IPS DF 4.7 (cell line): ENCODE measurements at regions not wholly inside any gene's neighbourhood (a gene's known extent, or its start where the extent isn't known, plus 50 kb on each side); places are given as distances from the start of the nearest gene placed in this dataset.
"Not testable (repeated sequence)": the region's sequence is repeated elsewhere in the genome, so short reads cannot be mapped to it uniquely, and the experiment has no call there.

ENCODE experiments used
- DNase-seq: peaks from one replicate; pipeline ENCODE4 v3.0.0-alpha.2; 2013; ENCODE audit warnings: low spot score; ENCODE audit errors: extremely low read depth

DNA sequence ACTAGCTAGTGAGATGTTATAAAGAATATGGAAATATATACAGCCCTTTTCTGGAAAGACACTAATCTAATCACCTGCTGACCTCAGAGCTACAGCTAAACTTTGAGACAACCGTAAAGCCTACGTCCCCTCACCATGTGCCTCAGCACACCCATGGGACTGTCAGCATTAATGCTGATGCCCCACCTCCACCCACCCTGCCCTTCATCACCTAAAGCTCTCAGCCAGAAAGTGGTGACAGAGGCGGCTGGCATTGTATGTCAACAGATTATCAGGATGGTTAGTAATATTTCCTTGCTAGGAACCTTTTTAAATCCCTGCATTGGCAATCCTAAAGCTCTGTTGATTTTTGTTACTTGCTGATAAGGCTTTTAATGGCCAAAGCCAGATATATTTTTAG lies 1177.9 kb downstream of the DIAPH3 start:
- DNase-seq: no peak

DNA sequence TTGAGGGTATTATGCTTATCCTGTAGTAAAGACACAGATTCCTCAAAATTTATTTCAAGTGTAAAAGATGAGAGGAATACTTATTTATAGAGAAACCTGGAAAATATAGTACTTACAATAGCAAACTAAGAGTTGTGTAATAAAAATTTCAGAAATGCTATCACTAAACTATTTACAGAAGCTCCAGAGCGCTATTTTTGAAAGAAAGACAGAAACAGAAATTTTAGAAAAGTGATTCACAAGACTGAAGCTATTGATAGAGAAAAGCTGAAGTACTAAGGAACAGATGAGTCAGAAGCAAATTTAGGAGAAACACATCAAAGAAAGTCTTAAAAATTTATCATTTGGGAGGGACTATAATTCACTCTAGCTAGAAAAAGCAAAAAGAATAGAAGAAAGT lies 1174.2 kb downstream of the DIAPH3 start:
- DNase-seq: no peak

DNA sequence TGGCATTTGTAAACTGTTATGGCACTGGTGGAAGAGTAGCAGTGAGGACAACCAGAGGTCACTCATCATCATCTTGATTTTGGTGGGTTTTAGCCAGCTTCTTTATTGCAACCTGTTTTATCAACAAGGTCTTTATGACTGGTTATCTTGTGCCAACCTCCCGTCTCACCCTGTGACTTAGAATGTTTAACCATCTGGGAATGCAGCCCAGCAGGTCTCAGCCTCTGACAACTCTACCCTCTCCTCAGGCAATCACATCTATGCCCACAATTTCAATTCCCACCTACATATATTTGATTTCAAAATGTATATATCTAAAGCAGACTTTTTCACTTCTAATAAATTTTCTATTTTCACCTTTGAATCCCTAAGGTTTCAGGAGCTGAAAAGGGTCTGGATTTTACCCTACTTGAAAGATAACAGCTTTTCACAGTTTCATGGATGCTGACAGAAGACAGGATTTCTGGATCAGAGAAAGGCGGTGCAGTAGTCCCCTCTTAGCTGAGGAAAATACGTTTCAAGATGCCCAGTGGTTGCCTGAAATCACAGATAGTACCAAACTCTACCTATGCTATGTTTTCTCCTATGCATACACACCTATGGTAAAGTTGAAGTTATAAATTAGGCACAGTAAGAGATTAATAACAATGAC lies 1171.8 kb downstream of the DIAPH3 start:
- DNase-seq: no peak

DNA sequence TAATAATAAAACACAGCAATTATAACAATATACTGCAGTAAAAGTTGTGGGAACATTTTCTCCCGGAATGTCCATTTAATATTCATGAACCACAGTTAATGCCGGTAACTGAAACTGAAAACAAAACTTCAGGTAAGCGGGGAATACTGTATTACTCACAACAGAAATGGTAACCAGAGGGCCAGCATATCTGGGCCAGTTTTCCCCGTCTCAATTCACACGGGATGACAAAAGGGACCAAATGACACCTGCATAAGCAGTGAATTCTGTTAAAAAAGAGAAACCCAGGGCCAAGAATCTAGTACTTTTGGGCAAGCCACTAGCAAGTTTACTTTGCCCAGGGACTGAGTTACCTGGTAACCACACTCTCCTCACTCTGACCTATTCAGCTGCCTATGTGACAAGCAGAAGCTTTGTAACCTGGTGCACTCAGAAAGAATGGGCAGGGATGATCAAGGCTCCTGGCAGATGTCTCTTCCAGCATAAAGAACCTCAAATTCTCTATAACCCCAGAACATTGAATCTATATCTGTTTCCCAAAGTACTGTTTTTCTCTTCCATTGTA lies 1171.2 kb downstream of the DIAPH3 start:
- DNase-seq: no peak

DNA sequence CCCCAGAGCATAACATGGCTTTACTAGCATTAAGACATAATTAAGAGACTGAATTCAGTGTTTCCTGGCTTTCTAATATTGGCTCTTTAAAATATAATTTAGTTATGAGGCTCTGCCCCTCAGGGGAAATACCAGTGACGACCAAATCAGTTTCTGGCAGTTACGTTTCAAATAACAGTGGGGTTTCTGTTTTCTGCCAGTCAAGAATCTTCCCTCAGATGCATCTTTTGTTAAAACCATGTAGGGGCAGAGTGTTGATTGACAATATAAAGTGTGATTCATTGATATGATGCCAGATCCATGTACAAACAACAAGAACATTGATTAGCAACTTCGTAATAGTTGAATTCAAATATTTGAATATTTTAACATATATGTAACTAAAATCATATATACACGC lies 1169.7 kb downstream of the DIAPH3 start:
- no peak for DNase-seq

DNA sequence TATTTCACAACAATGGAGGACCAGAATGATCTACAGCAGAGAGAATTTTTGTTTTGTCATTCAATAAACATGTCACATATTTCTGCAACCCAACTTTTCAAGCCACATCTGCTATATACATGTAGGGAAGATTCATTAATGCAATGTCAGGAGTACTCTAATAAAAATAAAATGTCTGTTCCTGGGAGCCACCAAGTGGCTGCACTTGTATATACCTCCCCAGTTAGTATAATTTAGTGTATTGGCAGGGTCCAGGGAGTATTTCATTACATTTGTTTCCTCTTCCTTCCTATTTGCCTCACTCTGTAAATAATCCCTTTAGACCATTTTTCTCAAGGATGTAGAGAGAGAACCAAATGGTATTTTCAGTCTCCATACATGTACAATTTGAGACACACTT lies 1169.0 kb downstream of the DIAPH3 start:
- no peak for DNase-seq

DNA sequence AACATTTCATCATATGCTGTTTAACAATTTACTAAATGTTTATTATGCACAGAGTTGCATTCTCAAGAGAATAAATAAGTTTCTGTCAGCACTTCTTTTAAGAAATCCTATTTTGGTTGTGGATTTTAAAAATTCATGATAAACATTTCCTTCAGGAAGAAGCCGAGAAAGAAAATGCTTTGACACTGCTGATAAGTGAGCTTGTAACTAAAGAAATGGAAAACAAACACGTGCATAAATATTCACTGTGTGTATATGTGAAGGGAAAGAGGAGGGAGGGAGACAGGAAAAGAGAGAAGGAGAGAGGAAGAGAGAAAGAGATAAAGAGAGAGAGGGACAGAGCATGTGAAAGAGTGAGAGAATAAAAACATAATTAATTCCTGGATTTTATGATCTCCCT lies 1165.0 kb downstream of the DIAPH3 start:
- DNase-seq: no peak

DNA sequence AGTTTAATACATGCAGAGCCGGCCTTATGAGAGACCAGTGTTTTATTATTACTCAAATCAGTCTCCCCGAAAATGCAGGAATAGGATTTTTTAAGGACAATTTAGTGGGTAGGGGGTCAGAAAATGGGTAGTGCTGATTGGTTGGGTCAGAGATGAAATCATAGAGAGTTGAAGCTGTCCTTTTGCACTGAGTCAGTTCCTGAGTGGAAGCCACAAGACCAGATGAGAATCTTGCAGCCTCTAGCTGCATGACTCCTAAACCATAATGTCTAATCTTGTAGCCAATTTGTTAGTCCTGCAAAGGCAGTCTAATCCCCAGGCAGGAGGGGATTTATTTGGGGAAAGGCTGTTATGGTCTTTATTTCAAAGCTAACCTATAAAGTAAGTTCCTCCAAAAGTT lies 1163.9 kb downstream of the DIAPH3 start:
- no peak for DNase-seq

DNA sequence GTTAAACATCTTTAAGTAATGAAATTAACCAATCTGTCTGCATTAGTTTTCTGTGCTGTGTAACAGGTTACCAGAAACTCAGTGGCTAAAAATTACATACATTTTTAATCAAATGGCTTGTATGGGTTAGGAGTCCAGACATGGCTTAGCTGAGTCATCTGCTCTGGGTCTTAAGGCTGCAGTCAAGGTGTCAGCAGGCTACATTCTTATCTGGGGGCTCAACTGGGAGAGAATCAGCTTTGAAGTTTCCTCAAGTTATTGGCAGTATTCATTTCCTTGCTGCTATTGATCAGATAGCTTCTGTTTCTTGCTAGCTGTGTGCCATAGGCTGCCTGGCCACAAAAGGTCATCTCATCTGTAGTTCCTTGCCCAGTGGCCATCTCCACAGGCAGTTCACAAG lies 1163.0 kb downstream of the DIAPH3 start:
- DNase-seq: no peak

DNA sequence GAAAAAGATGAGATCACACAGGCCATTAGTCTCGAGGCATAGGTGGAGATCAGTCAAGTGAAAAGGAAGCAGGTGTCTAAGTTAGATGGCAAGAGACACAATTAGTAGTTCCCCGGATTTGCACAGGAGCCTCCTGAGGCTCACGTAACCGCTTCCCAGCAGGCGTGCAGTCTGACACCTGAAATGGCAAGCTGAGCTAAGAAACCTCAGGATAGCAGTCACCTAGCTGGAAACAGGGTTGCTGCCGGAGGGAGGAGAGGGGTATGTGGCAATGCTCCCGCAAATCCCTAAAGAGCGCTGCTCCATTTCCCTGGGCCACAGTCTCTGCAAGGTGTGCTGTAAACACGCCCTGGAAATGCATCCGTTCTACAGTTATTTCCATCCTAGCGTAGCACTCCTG lies 1151.0 kb downstream of the DIAPH3 start:
- DNase-seq: no peak

DNA sequence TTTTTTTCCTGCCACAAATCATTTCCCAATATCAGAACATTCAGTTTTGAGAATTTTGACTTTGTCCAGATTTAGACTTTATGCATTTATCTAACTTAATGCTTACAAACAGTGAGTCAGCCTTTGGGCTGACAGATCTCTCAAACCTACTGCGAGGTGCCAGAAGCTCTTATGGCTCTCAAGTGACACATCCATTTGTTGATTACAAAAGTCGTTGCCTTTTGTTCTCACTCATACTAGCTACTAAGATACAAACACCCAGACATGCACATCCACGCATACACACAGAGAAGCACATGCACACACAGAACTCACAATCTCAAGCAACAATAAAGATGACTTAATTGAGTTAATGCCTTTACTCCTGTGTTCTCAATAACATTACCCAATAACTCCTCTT lies 1147.5 kb downstream of the DIAPH3 start:
- no peak for DNase-seq

DNA sequence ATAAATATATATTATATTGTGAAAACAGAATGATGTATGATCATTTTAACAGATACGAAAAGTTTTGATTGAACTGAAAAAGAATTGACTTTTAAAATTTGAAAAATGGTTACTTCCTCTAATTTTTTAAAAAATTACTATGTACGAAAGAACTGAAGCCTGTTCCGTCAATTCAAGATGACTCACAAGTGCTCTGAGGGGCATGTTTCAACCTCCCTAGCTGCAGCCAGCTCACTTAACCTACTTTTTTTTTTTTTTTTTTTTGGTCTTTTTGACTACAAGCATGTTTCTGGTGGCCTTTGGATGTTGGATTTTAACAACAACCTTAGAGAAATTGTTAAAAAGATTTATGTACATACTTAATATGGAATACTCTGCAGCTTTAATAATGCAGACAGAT lies 1139.3 kb downstream of the DIAPH3 start:
- no peak for DNase-seq

DNA sequence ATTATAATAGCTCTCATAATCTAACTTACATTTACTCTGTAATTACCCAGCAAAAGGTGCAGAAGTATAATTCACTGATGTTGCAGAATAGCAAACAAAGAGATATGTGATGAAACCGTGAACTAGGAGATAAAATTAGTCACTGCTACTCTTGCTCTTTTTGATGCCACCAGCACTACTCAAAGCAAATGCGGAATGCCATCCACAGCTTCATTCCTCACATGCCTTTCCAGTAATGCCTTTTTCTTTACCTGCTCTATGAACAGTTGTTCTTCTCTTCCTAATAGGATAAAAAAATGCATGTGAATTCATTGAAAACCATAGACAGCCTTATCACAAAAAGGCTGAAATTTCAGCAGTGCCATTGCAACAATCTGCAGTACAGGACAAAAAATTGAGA lies 1129.5 kb downstream of the DIAPH3 start:
- no peak for DNase-seq

DNA sequence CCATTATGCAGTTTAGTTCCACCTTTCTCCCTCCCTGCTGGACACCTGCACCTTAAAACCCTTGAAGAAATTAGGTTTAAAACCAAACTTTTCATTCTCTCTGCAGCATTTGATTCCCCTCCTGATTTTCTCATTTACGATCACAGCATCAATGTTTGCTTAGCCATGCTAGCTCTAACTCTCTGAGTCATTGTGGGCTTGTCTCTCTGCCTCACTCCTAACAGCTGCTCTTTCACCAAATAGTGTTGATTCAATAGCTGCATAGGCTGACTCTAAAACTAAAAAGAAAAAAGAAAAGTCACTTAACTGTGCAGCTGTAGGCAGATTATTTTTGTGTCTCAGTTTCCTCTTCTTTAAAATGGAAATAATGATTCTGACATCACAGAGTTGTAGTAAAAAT lies 1124.9 kb downstream of the DIAPH3 start:
- DNase-seq: no peak

DNA sequence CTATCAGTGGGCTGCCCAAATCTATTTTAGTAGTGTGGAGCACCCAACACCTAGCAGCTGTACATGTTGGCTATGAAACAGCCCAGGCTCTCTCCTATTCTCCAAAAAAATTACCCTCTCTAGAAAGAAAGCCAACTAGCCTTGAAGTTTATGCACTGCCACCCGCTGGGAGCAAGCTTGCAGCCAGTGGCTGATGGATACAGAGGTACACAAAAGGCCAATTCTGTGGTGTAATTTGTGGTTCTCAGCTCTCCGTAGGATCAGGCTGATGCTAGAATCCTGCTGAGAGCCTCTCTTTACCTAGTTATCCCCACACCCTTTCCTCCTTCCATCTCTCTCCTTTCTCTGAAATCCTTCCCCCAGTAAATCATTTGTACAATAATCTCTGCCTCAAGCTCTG lies 1120.7 kb downstream of the DIAPH3 start:
- no peak for DNase-seq

DNA sequence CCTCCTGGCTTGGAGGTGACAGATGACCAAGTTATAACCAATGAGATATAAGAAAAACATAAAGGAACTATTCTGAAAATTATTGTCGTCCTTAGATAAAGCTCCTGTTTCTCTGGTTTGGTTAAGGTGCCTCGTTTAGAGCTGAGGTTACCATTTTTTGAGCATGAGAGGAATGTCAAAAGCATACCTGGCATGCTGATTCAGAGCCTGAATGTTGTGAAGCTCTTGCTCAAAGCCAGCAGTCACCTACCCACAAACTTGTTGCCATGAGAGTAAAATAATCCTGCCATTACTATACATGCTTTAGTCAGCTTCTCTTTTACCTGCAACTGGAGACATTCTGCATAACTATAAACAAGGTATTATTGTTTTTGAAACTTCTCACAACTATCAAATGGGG lies 1116.2 kb downstream of the DIAPH3 start:
- DNase-seq: no peak

DNA sequence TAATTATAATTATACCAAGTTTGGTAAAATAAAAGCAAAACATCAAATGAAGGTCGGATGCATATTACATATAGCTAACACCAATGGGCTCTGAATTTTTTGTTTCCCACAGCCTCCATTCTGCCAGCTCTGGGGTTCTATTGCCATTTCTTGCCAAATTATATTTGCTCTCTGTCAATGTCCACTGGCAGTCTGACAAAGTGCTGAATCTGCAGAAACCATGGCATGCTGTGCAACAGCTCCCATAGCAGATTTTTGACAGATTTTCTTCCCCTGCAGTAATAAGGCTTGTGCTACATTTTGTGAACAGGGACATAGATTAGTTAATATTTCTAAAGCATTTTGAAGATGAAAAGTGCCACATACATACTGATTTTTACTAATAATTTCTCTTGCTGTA lies 1102.1 kb downstream of the DIAPH3 start:
- no peak for DNase-seq

DNA sequence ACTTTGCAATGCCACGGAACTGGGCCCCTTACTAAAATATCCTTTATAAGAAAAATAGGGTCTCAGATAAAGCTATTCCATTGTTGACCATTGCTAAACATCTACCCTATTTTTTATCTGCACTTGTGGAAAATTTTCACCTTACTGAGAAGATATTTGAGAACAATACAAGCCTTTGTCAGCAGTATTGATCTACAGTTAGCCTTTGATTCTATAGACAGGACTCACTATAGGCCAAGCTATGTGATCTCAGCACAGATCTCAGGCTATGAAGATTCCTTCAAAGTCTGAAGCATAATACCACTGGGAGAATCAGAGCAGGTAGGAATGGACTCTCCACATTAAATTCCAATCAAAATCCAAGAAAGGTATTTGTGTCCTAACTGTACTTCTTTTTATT lies 1099.7 kb downstream of the DIAPH3 start:
- DNase-seq: no peak

DNA sequence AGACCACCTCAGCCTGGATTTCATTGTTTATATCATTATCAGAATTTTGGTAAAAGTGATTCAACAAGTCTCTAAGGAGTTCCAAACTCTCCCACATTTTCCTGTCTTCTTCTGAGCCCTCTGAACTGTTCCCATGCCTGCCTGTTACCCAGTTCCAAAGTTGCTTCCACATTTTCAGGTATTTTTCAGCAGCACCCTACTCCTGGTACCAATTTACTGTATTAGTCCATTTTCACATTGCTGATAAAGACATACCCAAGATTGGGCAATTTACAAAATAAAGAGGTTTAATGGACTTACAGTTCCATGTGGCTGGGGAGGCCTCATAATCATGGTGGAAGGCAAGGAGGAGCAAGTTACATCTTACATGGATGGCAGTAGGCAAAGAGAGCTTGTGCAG lies 1087.3 kb downstream of the DIAPH3 start:
- DNase-seq: not testable (repeated sequence)

DNA sequence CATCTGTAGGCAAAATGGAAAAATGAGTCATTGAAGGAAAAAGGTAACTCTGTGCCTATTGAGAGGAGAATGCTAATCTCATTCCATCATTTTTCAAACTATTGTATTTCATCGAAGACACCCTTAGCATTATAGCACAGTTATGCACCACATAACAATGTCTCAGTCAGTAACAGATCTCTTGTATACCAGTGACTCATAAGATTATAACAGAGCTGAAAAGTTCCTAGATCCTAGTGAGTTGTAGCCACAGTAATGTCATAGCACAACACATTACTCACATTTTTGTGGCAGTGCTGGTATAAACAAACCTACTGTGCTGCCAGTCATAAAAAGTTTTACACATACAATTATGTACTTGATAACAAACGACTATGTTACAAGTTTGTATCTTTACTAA lies 1077.6 kb downstream of the DIAPH3 start:
- DNase-seq: no peak

DNA sequence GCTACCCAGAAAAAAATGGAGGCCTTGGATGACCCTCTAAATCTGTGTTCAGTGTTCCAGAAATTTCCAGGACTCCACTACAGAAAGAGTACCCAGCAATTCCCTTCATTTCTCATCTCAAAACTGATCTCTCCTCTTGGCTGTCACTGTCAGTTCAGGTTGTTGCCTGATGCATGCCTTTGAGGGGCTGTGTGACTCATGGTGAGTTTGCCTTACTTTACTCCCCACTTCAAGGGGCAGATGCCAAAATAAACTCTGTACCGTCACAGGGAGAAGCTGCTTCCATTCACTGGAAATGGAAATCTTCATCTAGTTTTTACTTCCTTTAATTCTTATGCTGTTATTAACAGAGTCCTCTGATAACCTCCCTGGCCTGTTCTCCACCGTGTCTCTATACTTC lies 1075.0 kb downstream of the DIAPH3 start:
- DNase-seq: no peak

DNA sequence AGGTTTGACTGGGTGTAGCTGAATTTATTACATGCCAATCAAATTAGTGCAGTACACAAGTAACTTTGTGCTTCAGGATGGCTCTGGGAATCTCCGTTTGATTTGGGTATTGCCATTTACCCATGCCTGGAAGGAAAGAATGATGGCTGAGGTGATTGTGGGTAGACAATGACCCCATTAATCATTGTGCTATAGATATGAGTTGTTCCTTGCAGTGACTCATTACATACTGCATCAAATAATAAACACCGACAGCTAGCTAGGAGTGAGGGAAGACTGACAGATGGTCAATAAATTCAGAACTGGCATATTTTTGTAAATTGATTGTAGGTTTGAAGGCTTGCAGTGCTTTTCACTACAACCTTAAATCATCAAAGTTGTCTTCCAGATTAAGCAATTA lies 1069.5 kb downstream of the DIAPH3 start:
- no peak for DNase-seq

DNA sequence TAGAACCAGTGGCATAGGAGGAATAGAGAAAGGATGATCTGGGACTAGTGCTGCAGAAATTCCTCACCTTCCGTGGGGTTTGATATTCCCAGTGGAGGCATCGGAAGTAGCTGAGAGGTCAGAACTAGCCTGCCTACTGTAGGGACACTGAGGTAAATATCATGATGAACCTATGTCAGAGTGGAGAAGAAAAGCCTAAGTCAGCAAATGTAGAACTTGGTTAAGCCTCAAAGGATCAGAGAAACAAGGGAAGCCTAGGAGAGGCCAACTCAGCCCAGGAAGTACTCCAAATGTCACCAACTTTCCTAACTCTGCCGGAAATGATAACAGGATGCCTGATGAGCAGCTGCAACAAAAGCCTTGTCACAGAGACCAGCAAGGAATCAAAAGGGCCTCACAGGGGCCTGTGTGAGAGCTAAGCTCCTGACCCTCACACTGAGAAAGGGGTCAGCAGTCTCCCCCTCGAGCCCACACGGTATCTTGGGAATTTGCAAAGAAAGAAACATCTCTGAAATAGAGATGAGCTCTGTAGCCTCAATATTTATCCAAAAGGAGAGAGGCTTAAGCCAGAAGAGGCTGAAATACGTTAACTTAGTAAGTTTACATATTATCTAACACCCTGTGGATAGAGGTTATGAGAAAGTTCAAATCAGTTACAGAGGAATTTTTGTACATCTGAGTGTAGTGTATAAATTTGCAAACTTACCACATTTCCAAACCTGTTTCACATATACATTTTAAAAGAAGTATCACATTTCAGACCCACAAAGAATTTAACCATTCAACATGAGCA lies 1064.3 kb downstream of the DIAPH3 start:
- DNase-seq: no peak
